ENCODE measurements at regions not wholly inside any gene's neighbourhood (a gene's known extent, or its start where the extent isn't known, plus 50 kb on each side); places are given as distances from the start of the nearest gene placed in this dataset.

GRCh38 chr4:89614155-89614554 is 222.8 kb downstream of the SNCA start:
- TF ChIP-seq ID3 (CRISPR knock-in tag; IDR thresholded peaks at IDR 0.05) = no peak
- TF ChIP-seq ID3 (tag; IDR thresholded peaks at IDR 0.05) = no peak
- no peak for TF ChIP-seq CEBPB (tag; IDR thresholded peaks at IDR 0.05)
- TF ChIP-seq CHD4 (IDR thresholded peaks at IDR 0.05; ENCODE audit: insufficient read depth, insufficient replicate concordance, low read depth, low read length, poor library complexity, severe bottlenecking) = no peak
- no peak for TF ChIP-seq NCOR1 (IDR thresholded peaks at IDR 0.05)
- TF ChIP-seq HNRNPLL (IDR thresholded peaks at IDR 0.05; ENCODE audit: low read depth, low read length, poor library complexity, severe bottlenecking) = no peak
- no peak for TF ChIP-seq CTCF (IDR thresholded peaks at IDR 0.05 in 2 of 3, conservative IDR thresholded peaks at IDR 0.05 in 1 of 3; ENCODE audit: insufficient read depth in 2 of 3, low read depth in 1 of 3, low read length in 3 of 3)
- TF ChIP-seq KDM4B (IDR thresholded peaks at IDR 0.05; ENCODE audit: borderline replicate concordance in 2 of 2, low read depth in 1 of 2) = no peak
- TF ChIP-seq ZNF318 (IDR thresholded peaks at IDR 0.05; ENCODE audit: borderline replicate concordance in 1 of 2, low read depth in 1 of 2) = no peak
- TF ChIP-seq SETDB1 (IDR thresholded peaks at IDR 0.05; ENCODE audit: low read length) = no peak
- no peak for TF ChIP-seq ZNF76 (CRISPR knock-in tag; IDR thresholded peaks at IDR 0.05; ENCODE audit: borderline replicate concordance)
- no peak for TF ChIP-seq ZNF23 (CRISPR knock-in tag; IDR thresholded peaks at IDR 0.05)
- no peak for TF ChIP-seq TAF1 (IDR thresholded peaks at IDR 0.05; ENCODE audit: control insufficient read depth, extremely low read depth, insufficient read depth, low read length, severe bottlenecking)
